ENCODE measurements at regions not wholly inside any gene's neighbourhood (a gene's known extent, or its start where the extent isn't known, plus 50 kb on each side); places are given as distances from the start of the nearest gene placed in this dataset.
"Not testable (repeated sequence)": the region's sequence is repeated elsewhere in the genome, so short reads cannot be mapped to it uniquely, and the experiment has no call there.

DNA sequence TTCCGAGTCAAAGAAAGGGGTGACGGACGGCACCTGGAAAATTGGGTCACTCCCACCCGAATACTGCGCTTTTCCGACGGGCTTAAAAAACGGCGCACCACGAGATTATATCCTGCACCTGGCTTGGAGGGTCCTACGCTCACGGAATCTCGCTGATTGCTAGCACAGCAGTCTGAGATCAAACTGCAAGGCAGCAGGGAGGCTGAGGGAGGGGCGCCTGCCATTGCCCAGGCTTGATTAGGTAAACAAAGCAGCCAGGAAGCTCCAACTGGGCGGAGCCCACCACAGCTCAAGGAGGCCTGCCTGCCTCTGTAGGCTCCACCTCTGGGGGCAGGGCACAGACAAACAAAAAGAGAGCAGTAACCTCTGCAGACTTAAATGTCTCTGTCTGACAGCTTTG lies 663.1 kb downstream of the CPS1 start:
- TF ChIP-seq, protein P1, sequence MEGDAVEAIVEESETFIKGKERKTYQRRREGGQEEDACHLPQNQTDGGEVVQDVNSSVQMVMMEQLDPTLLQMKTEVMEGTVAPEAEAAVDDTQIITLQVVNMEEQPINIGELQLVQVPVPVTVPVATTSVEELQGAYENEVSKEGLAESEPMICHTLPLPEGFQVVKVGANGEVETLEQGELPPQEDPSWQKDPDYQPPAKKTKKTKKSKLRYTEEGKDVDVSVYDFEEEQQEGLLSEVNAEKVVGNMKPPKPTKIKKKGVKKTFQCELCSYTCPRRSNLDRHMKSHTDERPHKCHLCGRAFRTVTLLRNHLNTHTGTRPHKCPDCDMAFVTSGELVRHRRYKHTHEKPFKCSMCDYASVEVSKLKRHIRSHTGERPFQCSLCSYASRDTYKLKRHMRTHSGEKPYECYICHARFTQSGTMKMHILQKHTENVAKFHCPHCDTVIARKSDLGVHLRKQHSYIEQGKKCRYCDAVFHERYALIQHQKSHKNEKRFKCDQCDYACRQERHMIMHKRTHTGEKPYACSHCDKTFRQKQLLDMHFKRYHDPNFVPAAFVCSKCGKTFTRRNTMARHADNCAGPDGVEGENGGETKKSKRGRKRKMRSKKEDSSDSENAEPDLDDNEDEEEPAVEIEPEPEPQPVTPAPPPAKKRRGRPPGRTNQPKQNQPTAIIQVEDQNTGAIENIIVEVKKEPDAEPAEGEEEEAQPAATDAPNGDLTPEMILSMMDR (IDR thresholded peaks at IDR 0.05): not testable (repeated sequence)
- TF ChIP-seq EP300, POLR2A (IDR thresholded peaks at IDR 0.05): not testable (repeated sequence)
